GM23338 (cell line): ENCODE measurements at regions not wholly inside any gene's neighbourhood (a gene's known extent, or its start where the extent isn't known, plus 50 kb on each side); places are given as distances from the start of the nearest gene placed in this dataset.

Experiments used
- ATAC-seq: fragments of 200-7000 bp; cut with Tn5 transposase; 3 replicates; pipeline ENCODE4 v1.9.1; 2020
- DNase-seq: peaks from one replicate; pipeline ENCODE4 v3.0.0-alpha.2; 2015; ENCODE audit warnings: low spot score
- H2AFZ ChIP-seq: fragments of 200-600 bp; sonication (generic); 2 replicates; pipeline ENCODE4 v1.8.0; 2016; ENCODE audit warnings: antibody characterized with exemption, mild to moderate bottlenecking, moderate library complexity
- H3F3A ChIP-seq: fragments of 200-600 bp; sonication (generic); replicated peaks from 2 replicates; pipeline ENCODE4 v1.8.0; 2017; ENCODE audit warnings: antibody characterized with exemption, mixed run types, low read depth
- H3K27ac ChIP-seq: fragments of 200-600 bp; sonication (generic); 2 replicates; pipeline ENCODE4 v1.6.1; 2016; ENCODE audit warnings: low read depth
- H3K27me3 ChIP-seq: fragments of 200-600 bp; sonication (generic); 2 replicates; pipeline ENCODE4 v1.8.0; 2016; ENCODE audit warnings: mild to moderate bottlenecking, mixed run types, moderate library complexity; ENCODE audit not compliant: insufficient read depth
- H3K36me3 ChIP-seq: fragments of 200-600 bp; sonication (generic); 2 replicates; pipeline ENCODE4 v1.8.0; 2016; ENCODE audit warnings: mild to moderate bottlenecking; ENCODE audit not compliant: insufficient read depth
- H3K4me1 ChIP-seq: fragments of 200-600 bp; sonication (generic); 2 replicates; pipeline ENCODE4 v1.8.0; 2016; ENCODE audit warnings: mild to moderate bottlenecking, moderate library complexity; ENCODE audit not compliant: insufficient read depth
- H3K4me2 ChIP-seq: fragments of 200-600 bp; sonication (generic); 2 replicates; pipeline ENCODE4 v1.7.1; 2017; ENCODE audit warnings: mixed run types
- H3K4me3 ChIP-seq: fragments of 200-600 bp; sonication (generic); 2 replicates; pipeline ENCODE4 v1.6.1; 2016; ENCODE audit warnings: mixed run types
- H3K79me2 ChIP-seq: fragments of 200-600 bp; sonication (generic); replicated peaks from 2 replicates; pipeline ENCODE4 v1.8.0; 2017; ENCODE audit warnings: mild to moderate bottlenecking; ENCODE audit not compliant: insufficient read depth
- H3K9me2 ChIP-seq: fragments of 200-600 bp; sonication (generic); 2 replicates; pipeline ENCODE4 v1.8.0; 2017; ENCODE audit not compliant: insufficient read depth
- H4K20me1 ChIP-seq: fragments of 200-600 bp; sonication (generic); replicated peaks from 2 replicates; pipeline ENCODE4 v1.8.0; 2017; ENCODE audit warnings: mild to moderate bottlenecking; ENCODE audit not compliant: insufficient read depth
- H3K27ac Mint-ChIP-seq: 2 replicates; pipeline ENCODE4 v1.8.0; 2020; ENCODE audit warnings: inconsistent platforms, mild to moderate bottlenecking, moderate library complexity, mixed read lengths
- H3K27me3 Mint-ChIP-seq: 3 replicates; pipeline ENCODE4 v1.8.0; 2022; ENCODE audit warnings: low read depth, mild to moderate bottlenecking, moderate library complexity, mixed read lengths, inconsistent platforms; ENCODE audit not compliant: insufficient read depth, poor library complexity
- H3K36me3 Mint-ChIP-seq: 3 replicates; pipeline ENCODE4 v1.8.0; 2021; ENCODE audit warnings: low read depth, mild to moderate bottlenecking, inconsistent platforms, moderate library complexity, mixed read lengths
- H3K4me1 Mint-ChIP-seq: 3 replicates; pipeline ENCODE4 v1.8.0; 2020; ENCODE audit warnings: mild to moderate bottlenecking, inconsistent platforms, mixed read lengths
- H3K4me3 Mint-ChIP-seq: 3 replicates; pipeline ENCODE4 v1.8.0; 2021; ENCODE audit warnings: moderate library complexity, mild to moderate bottlenecking, inconsistent platforms, mixed read lengths
- H3K9me3 Mint-ChIP-seq: 3 replicates; pipeline ENCODE4 v1.8.0; 2020; ENCODE audit warnings: moderate library complexity, mild to moderate bottlenecking, inconsistent platforms, mixed read lengths
- CREB1 ChIP-seq: fragments of 250-450 bp; sonication (Bioruptor Pico); IDR thresholded peaks from 2 replicates; pipeline ENCODE4 v1.5.0; 2020; ENCODE audit warnings: low read depth, mild to moderate bottlenecking, moderate library complexity
- EZH2 ChIP-seq: fragments of 200-600 bp; sonication (generic); IDR thresholded peaks from one replicate; pipeline ENCODE4 v1.8.0; 2017; ENCODE audit warnings: antibody characterized with exemption, mild to moderate bottlenecking, low read depth; ENCODE audit not compliant: unreplicated experiment
- EZH2phosphoT487 ChIP-seq: fragments of 200-600 bp; sonication (generic); IDR thresholded peaks from one replicate; pipeline ENCODE4 v1.8.1; 2018; ENCODE audit warnings: antibody characterized with exemption; ENCODE audit not compliant: unreplicated experiment
- NANOG ChIP-seq: IDR thresholded peaks from 2 replicates; pipeline ENCODE4 v1.6.1; 2016; ENCODE audit warnings: antibody characterized with exemption, borderline replicate concordance
- POLR2AphosphoS5 ChIP-seq: IDR thresholded peaks from 2 replicates; pipeline ENCODE4 v1.6.1; 2016; ENCODE audit warnings: antibody characterized with exemption, low read depth
- REST ChIP-seq: IDR thresholded peaks from one replicate; pipeline ENCODE4 v1.6.1; 2018; ENCODE audit warnings: antibody characterized with exemption; ENCODE audit not compliant: unreplicated experiment
- ZNF114 ChIP-seq: fragments of 250-450 bp; sonication (Bioruptor Pico); IDR thresholded peaks from 2 replicates; pipeline ENCODE4 v1.5.0; 2020; ENCODE audit warnings: mild to moderate bottlenecking, moderate library complexity
- ZNF331 ChIP-seq: fragments of 250-450 bp; sonication (Bioruptor Pico); IDR thresholded peaks from 2 replicates; pipeline ENCODE4 v1.5.0; 2020; ENCODE audit warnings: low read depth, mild to moderate bottlenecking, moderate library complexity
- TF ChIP-seq, protein P1 (sequence below): IDR thresholded peaks from 2 replicates; pipeline ENCODE4 v1.6.1; 2016; ENCODE audit warnings: antibody characterized with exemption
- TF ChIP-seq, protein P2 (sequence below), 2 experiments: fragments of 200-600 bp in 1 of 2; sonication (generic) in 1 of 2; conservative IDR thresholded peaks; 2 replicates each; pipeline versions ENCODE4 v1.5.1 to v1.6.1; 2016 to 2017; ENCODE audit warnings: antibody characterized with exemption in 2 of 2, low read depth in 2 of 2, mild to moderate bottlenecking in 2 of 2, moderate library complexity in 1 of 2

- Histone ChIP-seq H3K4me3 (no peak overlapping the region), H3K4me1 (no peaks in the 10 kb centered on the region), H4K20me1 (no peaks in the 10 kb centered on the region), H3K36me3 (no peaks in the 10 kb centered on the region), H2AFZ (no peak overlapping the region), H3K4me2 (no peak overlapping the region), H3K79me2 (no peaks in the 10 kb centered on the region), H3K27ac (no peak overlapping the region), H3K9me2 (peaks cover 7% of the 10 kb centered on the region; the same call in 1 of the 2 replicates), H3F3A (no peaks in the 10 kb centered on the region), H3K27me3 (no peaks in the 10 kb centered on the region)
- Mint-ChIP-seq H3K27me3 (peaks cover 1% of the 10 kb centered on the region), H3K4me1 (peaks cover 6% of the 10 kb centered on the region; the same call in 2 of the 3 replicates), H3K36me3 (no peaks in the 10 kb centered on the region), H3K9me3 (peaks cover 4% of the 10 kb centered on the region; the same call in 2 of the 3 replicates), H3K4me3 (no peak overlapping the region), H3K27ac (no peak overlapping the region)
- TF ChIP-seq NANOG: no peak
- TF ChIP-seq, protein P1, sequence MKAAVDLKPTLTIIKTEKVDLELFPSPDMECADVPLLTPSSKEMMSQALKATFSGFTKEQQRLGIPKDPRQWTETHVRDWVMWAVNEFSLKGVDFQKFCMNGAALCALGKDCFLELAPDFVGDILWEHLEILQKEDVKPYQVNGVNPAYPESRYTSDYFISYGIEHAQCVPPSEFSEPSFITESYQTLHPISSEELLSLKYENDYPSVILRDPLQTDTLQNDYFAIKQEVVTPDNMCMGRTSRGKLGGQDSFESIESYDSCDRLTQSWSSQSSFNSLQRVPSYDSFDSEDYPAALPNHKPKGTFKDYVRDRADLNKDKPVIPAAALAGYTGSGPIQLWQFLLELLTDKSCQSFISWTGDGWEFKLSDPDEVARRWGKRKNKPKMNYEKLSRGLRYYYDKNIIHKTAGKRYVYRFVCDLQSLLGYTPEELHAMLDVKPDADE: no peak
- TF ChIP-seq ZNF114 (CRISPR knock-in tag): no peak
- TF ChIP-seq EZH2: no peak
- no peak for TF ChIP-seq ZNF331
- TF ChIP-seq, protein P2, sequence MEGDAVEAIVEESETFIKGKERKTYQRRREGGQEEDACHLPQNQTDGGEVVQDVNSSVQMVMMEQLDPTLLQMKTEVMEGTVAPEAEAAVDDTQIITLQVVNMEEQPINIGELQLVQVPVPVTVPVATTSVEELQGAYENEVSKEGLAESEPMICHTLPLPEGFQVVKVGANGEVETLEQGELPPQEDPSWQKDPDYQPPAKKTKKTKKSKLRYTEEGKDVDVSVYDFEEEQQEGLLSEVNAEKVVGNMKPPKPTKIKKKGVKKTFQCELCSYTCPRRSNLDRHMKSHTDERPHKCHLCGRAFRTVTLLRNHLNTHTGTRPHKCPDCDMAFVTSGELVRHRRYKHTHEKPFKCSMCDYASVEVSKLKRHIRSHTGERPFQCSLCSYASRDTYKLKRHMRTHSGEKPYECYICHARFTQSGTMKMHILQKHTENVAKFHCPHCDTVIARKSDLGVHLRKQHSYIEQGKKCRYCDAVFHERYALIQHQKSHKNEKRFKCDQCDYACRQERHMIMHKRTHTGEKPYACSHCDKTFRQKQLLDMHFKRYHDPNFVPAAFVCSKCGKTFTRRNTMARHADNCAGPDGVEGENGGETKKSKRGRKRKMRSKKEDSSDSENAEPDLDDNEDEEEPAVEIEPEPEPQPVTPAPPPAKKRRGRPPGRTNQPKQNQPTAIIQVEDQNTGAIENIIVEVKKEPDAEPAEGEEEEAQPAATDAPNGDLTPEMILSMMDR (conservative IDR thresholded peaks at IDR 0.05; ENCODE audit: low read depth in 2 of 2): no peak
- no peak for TF ChIP-seq CREB1 (CRISPR knock-in tag)
- TF ChIP-seq REST: no peak
- TF ChIP-seq EZH2phosphoT487: no peak
- no peak for TF ChIP-seq POLR2AphosphoS5
- DNase-seq: no peak
- no peak for ATAC-seq
Observed at GRCh38 chr5:51846015-51846414, 462.8 kb downstream of the ISL1 start.
